ENCODE measurements at regions not wholly inside any gene's neighbourhood (a gene's known extent, or its start where the extent isn't known, plus 50 kb on each side); places are given as distances from the start of the nearest gene placed in this dataset.
A peak's percentile ranks its signal among the peaks of the same experiment; 100 is the strongest.

GRCh38 chr13:109655206-109655600 is 131.2 kb downstream of the IRS2 start:
- ATAC-seq (peak; percentile 33), DNase-seq (no peak)
- H3K36me3 ChIP-seq (replicated peaks in 1 of 2; ENCODE audit: insufficient read depth in 1 of 2, low read depth in 2 of 2) = no peaks in the 10 kb centered on the region
- H3K4me1 ChIP-seq = no peaks in the 10 kb centered on the region
- H3K27ac ChIP-seq = peak overlapping the region in 2 of 4 donors; percentile 41 to 53
- H3K9me3 ChIP-seq = no peaks in the 10 kb centered on the region
- intact Hi-C loops (cut with DNase I) = no loop called here
- WGBS, 2 donors = 55 to 57% methylated on average over 1 of the region's 1 CpG
- TF ChIP-seq CTCF (IDR thresholded peaks at IDR 0.05) = no peak
- no peak for TF ChIP-seq POLR2A (IDR thresholded peaks at IDR 0.05)
- H3K27me3 ChIP-seq = no peaks in the 10 kb centered on the region
- H3K4me3 ChIP-seq = no peak overlapping the region

DNA sequence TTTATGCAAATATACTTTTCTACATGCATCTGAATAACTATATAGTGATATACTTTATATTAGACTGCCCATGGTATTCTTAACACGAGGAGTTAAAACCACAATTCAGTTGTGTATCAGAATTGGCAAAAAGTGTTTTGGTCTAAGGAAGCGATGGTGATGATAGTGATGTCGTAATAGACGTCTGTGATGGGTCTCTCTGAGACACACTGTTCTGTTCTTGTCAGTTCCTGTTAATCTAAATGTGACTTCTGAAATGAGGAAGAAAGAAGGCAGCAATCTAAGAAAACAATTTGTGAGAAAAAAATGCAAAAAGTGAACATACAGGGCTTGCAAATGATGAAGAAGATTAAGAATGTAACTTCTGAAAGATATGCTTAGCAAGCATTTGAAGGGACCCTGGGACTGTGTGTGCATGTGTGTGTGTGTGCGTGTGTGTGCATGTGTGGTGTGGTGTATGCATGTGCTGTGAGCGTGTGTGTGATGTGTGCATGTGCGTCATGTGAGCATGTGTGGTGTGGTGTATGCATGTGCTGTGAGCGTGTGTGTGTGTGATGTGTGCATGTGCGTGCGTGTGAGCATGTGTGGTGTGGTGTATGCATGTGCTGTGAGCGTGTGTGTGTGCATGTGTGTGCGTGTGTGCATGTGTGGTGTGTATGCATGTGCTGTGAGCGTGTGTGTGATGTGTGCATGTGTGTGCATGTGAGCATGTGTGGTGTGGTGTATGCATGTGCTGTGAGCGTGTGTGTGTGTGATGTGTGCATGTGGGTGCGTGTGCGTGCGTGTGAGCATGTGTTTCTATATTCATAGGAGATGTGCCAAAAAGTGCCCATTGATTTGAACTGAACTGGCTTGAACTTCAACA is 131.8 kb downstream of the IRS2 start:
- WGBS, 2 donors = 62 to 67% methylated on average over 17 of the region's 17 CpGs
- Histone ChIP-seq H3K27me3 (no peaks in the 10 kb centered on the region), H3K36me3 (replicated peaks in 1 of 2; ENCODE audit: insufficient read depth in 1 of 2, low read depth in 2 of 2) (no peaks in the 10 kb centered on the region), H3K4me1 (no peaks in the 10 kb centered on the region), H3K9me3 (no peaks in the 10 kb centered on the region), H3K4me3 (no peak overlapping the region), H3K27ac (peak overlapping the region in 2 of 4 donors; percentile 41 to 53)
- TF ChIP-seq POLR2A (IDR thresholded peaks at IDR 0.05) (no peak), CTCF (IDR thresholded peaks at IDR 0.05) (no peak)
- DNase-seq = peak in 1 of 4 donors; percentile 49
- peak; percentile 27 for ATAC-seq
- intact Hi-C loops (cut with DNase I) = no loop called here

DNA sequence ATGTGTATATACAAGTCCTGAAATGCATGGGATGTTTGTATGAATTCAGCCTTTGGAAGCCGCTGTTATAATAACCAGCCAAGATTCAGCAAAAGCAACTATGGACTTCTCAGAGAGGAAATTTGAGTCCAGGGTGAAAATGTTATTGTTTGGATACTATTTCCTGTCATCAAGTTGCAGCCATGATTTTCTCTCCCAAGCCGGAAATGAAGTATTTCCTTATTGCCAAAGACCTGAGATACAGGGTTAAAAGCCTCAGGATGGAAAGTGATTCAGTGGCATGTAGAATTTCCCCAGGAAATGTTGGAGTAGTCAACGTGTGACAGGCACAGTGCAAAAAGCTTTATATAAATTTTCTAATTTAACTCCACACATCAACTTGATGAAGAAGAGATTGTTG is 133.9 kb downstream of the IRS2 start:
- H3K4me1 ChIP-seq = no peaks in the 10 kb centered on the region
- no peak for TF ChIP-seq POLR2A (IDR thresholded peaks at IDR 0.05)
- no peak for TF ChIP-seq CTCF (IDR thresholded peaks at IDR 0.05)
- no peak overlapping the region for H3K4me3 ChIP-seq
- H3K27ac ChIP-seq = peak overlapping the region in 1 of 4 donors; percentile 47
- no peaks in the 10 kb centered on the region for H3K27me3 ChIP-seq
- no peak for ATAC-seq
- H3K9me3 ChIP-seq = no peaks in the 10 kb centered on the region
- no peak for DNase-seq
- no peaks in the 10 kb centered on the region for H3K36me3 ChIP-seq (replicated peaks in 1 of 2; ENCODE audit: insufficient read depth in 1 of 2, low read depth in 2 of 2)
- intact Hi-C loops (cut with DNase I) = no loop called here
- 57 to 70% methylated on average over 3 of the region's 3 CpGs for WGBS, 2 donors

GRCh38 chr13:109651854-109652253 is 134.5 kb downstream of the IRS2 start:
- TF ChIP-seq CTCF (IDR thresholded peaks at IDR 0.05) (no peak), POLR2A (IDR thresholded peaks at IDR 0.05) (no peak)
- intact Hi-C loops (cut with DNase I) = no loop called here
- peak overlapping the region in 1 of 4 donors; percentile 47 for H3K27ac ChIP-seq
- DNase-seq (peak in 1 of 4 donors; percentile 38), ATAC-seq (no peak)
- 63 to 65% methylated on average over 6 of the region's 6 CpGs for WGBS, 2 donors
- H3K9me3 ChIP-seq = no peaks in the 10 kb centered on the region
- no peak overlapping the region for H3K4me3 ChIP-seq
- no peaks in the 10 kb centered on the region for H3K4me1 ChIP-seq
- H3K27me3 ChIP-seq = no peaks in the 10 kb centered on the region
- no peaks in the 10 kb centered on the region for H3K36me3 ChIP-seq (replicated peaks in 1 of 2; ENCODE audit: insufficient read depth in 1 of 2, low read depth in 2 of 2)

DNA sequence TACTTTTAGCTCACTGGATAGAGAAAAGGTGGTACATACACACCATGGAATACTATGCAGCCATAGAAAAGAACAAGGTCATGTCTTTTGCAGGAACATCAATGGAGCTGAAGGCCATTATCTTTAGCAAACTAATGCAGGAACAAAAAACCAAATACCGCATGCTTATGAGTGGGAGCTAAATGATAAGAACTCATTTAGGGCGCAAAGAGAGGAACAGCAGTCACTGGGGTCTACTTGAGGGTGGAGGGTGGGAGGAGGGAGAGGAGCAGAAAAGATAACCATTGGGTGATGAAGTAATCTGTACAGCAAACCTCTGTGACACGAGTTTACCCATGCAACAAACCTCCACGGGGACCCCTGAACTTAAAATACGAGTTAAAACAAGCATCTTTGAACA is 135.1 kb downstream of the IRS2 start:
- peak overlapping the region in 1 of 4 donors; percentile 47 for H3K27ac ChIP-seq

More for the DNA sequence above, 135.1 kb downstream of the IRS2 start:
- ATAC-seq (no peak), DNase-seq (no peak)
- Histone ChIP-seq H3K27me3 (no peaks in the 10 kb centered on the region), H3K36me3 (replicated peaks in 1 of 2; ENCODE audit: insufficient read depth in 1 of 2, low read depth in 2 of 2) (no peaks in the 10 kb centered on the region), H3K4me1 (no peaks in the 10 kb centered on the region), H3K4me3 (no peak overlapping the region), H3K9me3 (no peaks in the 10 kb centered on the region)
- TF ChIP-seq POLR2A (IDR thresholded peaks at IDR 0.05) (no peak), CTCF (IDR thresholded peaks at IDR 0.05) (no peak)
- 69 to 77% methylated on average over 5 of the region's 5 CpGs for WGBS, 2 donors
- intact Hi-C loops (cut with DNase I) = no loop called here
